Glomerular endothelial cell (primary cell): ENCODE measurements at regions not wholly inside any gene's neighbourhood (a gene's known extent, or its start where the extent isn't known, plus 50 kb on each side); places are given as distances from the start of the nearest gene placed in this dataset.
"Not testable (repeated sequence)": the region's sequence is repeated elsewhere in the genome, so short reads cannot be mapped to it uniquely, and the experiment has no call there.

Source experiments
- DNase-seq: peaks from one replicate; pipeline ENCODE4 v3.0.0-alpha.2; 2011; ENCODE audit warnings: low read depth, low spot score; ENCODE audit errors: extremely low read depth

GRCh38 chr12:131619736-131620506, 91.0 kb upstream of the SFSWAP start:
- DNase-seq: no peak

GRCh38 chr12:131620520-131620919, 90.4 kb upstream of the SFSWAP start:
- DNase-seq: no peak

GRCh38 chr12:131620946-131621681, 89.8 kb upstream of the SFSWAP start:
- no peak for DNase-seq

- DNase-seq: no peak
These were observed 89.0 kb upstream of the SFSWAP start for GRCh38 chr12:131621701-131622421.

- no peak for DNase-seq
These were observed 88.4 kb upstream of the SFSWAP start for GRCh38 chr12:131622422-131622955.

- DNase-seq: not testable (repeated sequence)
These were observed 87.2 kb upstream of the SFSWAP start for GRCh38 chr12:131623404-131624368.

GRCh38 chr12:131624369-131624739, 86.5 kb upstream of the SFSWAP start:
- not testable (repeated sequence) for DNase-seq

GRCh38 chr12:131624756-131625501, 86.0 kb upstream of the SFSWAP start:
- DNase-seq: not testable (repeated sequence)

- DNase-seq: not testable (repeated sequence)
These were observed 84.7 kb upstream of the SFSWAP start for GRCh38 chr12:131625966-131626722.

- DNase-seq: not testable (repeated sequence)
These were observed 83.5 kb upstream of the SFSWAP start for GRCh38 chr12:131627151-131628022.

- DNase-seq: no peak
These were observed 82.7 kb upstream of the SFSWAP start for GRCh38 chr12:131628023-131628740.

- no peak for DNase-seq
These were observed 82.0 kb upstream of the SFSWAP start for GRCh38 chr12:131628766-131629448.

- DNase-seq: no peak
These were observed 79.7 kb upstream of the SFSWAP start for GRCh38 chr12:131631230-131631629.

- DNase-seq: not testable (repeated sequence)
These were observed 78.8 kb upstream of the SFSWAP start for GRCh38 chr12:131631889-131632651.

- not testable (repeated sequence) for DNase-seq
These were observed 78.3 kb upstream of the SFSWAP start for GRCh38 chr12:131632652-131633023.

- not testable (repeated sequence) for DNase-seq
These were observed 77.3 kb upstream of the SFSWAP start for GRCh38 chr12:131633610-131634009.
